RWPE2 (cell line): ENCODE measurements at regions not wholly inside any gene's neighbourhood (a gene's known extent, or its start where the extent isn't known, plus 50 kb on each side); places are given as distances from the start of the nearest gene placed in this dataset.

Experiments
- ATAC-seq: fragments of 200-7000 bp; cut with Tn5 transposase; 3 replicates; pipeline ENCODE4 v1.9.1; 2021; ENCODE audit warnings: low read depth
- DNase-seq: peaks from one replicate; pipeline ENCODE4 v3.0.0-alpha.2; 2020; ENCODE audit warnings: low spot score
- H3K27ac ChIP-seq: fragments of 450-650 bp; 2 replicates; pipeline ENCODE4 v1.5.1; 2017; ENCODE audit warnings: mild to moderate bottlenecking; ENCODE audit not compliant: poor library complexity, severe bottlenecking
- H3K27me3 ChIP-seq: fragments of 250-450 bp; sonication (Bioruptor Pico); 2 replicates; pipeline ENCODE4 v1.5.1; 2021; ENCODE audit warnings: mild to moderate bottlenecking, moderate library complexity; ENCODE audit not compliant: insufficient read depth, poor library complexity, severe bottlenecking
- H3K36me3 ChIP-seq: fragments of 250-450 bp; sonication (Bioruptor Pico); 2 replicates; pipeline ENCODE4 v1.5.1; 2020; ENCODE audit warnings: low read depth, mild to moderate bottlenecking, moderate library complexity
- H3K4me1 ChIP-seq: fragments of 250-450 bp; sonication (Bioruptor Pico); 2 replicates; pipeline ENCODE4 v1.5.1; 2021; ENCODE audit warnings: mild to moderate bottlenecking, moderate library complexity; ENCODE audit not compliant: insufficient read depth, poor library complexity, severe bottlenecking
- H3K4me3 ChIP-seq: fragments of 250-450 bp; sonication (Bioruptor Pico); 2 replicates; pipeline ENCODE4 v1.5.1; 2021; ENCODE audit warnings: mild to moderate bottlenecking, moderate library complexity; ENCODE audit not compliant: severe bottlenecking
- H3K9me3 ChIP-seq: fragments of 250-450 bp; sonication (Bioruptor Pico); 2 replicates; pipeline ENCODE4 v1.5.1; 2021; ENCODE audit warnings: mild to moderate bottlenecking, moderate library complexity; ENCODE audit not compliant: severe bottlenecking
- CTCF ChIP-seq: fragments of 450-650 bp; IDR thresholded peaks from one replicate; pipeline ENCODE4 v1.5.1; 2017; ENCODE audit warnings: mild to moderate bottlenecking, moderate library complexity; ENCODE audit not compliant: poor library complexity, severe bottlenecking

GRCh38 chr6:132927713-132928112 is 113.3 kb downstream of the RPS12 start:
- TF ChIP-seq CTCF: no peak
- Histone ChIP-seq H3K4me1 (no peaks in the 10 kb centered on the region), H3K9me3 (no peaks in the 10 kb centered on the region), H3K4me3 (no peak overlapping the region), H3K27me3 (no peaks in the 10 kb centered on the region), H3K27ac (no peak overlapping the region), H3K36me3 (no peaks in the 10 kb centered on the region)
- no peak for DNase-seq
- ATAC-seq: no peak

GRCh38 chr6:132929141-132929540 is 114.8 kb downstream of the RPS12 start:
- no peak for TF ChIP-seq CTCF
- H3K4me3 ChIP-seq: no peak overlapping the region
- no peaks in the 10 kb centered on the region for H3K27me3 ChIP-seq
- H3K9me3 ChIP-seq: no peaks in the 10 kb centered on the region
- H3K36me3 ChIP-seq: no peaks in the 10 kb centered on the region
- DNase-seq: no peak
- H3K27ac ChIP-seq: no peak overlapping the region
- no peaks in the 10 kb centered on the region for H3K4me1 ChIP-seq
- no peak for ATAC-seq

GRCh38 chr6:132931313-132931712 is 116.9 kb downstream of the RPS12 start:
- H3K4me1 ChIP-seq: no peaks in the 10 kb centered on the region
- H3K27me3 ChIP-seq: no peaks in the 10 kb centered on the region
- no peaks in the 10 kb centered on the region for H3K36me3 ChIP-seq
- no peak overlapping the region for H3K27ac ChIP-seq
- DNase-seq: no peak
- H3K4me3 ChIP-seq: no peak overlapping the region
- no peak for TF ChIP-seq CTCF
- H3K9me3 ChIP-seq: no peaks in the 10 kb centered on the region
- ATAC-seq: no peak

GRCh38 chr6:132931936-132932514 is 117.7 kb downstream of the RPS12 start:
- H3K9me3 ChIP-seq: no peaks in the 10 kb centered on the region
- no peak overlapping the region for H3K4me3 ChIP-seq
- H3K27ac ChIP-seq: no peak overlapping the region
- no peaks in the 10 kb centered on the region for H3K36me3 ChIP-seq
- no peaks in the 10 kb centered on the region for H3K27me3 ChIP-seq
- peak; percentile 79 for ATAC-seq
- no peak for DNase-seq
- H3K4me1 ChIP-seq: no peaks in the 10 kb centered on the region
- TF ChIP-seq CTCF: no peak

GRCh38 chr6:132932588-132932987 is 118.2 kb downstream of the RPS12 start:
- no peaks in the 10 kb centered on the region for H3K9me3 ChIP-seq
- no peaks in the 10 kb centered on the region for H3K27me3 ChIP-seq
- H3K4me3 ChIP-seq: no peak overlapping the region
- no peak for TF ChIP-seq CTCF
- H3K27ac ChIP-seq: no peak overlapping the region
- ATAC-seq: no peak
- H3K36me3 ChIP-seq: no peaks in the 10 kb centered on the region
- no peaks in the 10 kb centered on the region for H3K4me1 ChIP-seq
- DNase-seq: no peak
